ENCODE measurements at regions not wholly inside any gene's neighbourhood (a gene's known extent, or its start where the extent isn't known, plus 50 kb on each side); places are given as distances from the start of the nearest gene placed in this dataset.

GRCh38 chr18:22325396-22325795, 92.3 kb downstream of the CTAGE1 start:
- TF ChIP-seq, protein P1, sequence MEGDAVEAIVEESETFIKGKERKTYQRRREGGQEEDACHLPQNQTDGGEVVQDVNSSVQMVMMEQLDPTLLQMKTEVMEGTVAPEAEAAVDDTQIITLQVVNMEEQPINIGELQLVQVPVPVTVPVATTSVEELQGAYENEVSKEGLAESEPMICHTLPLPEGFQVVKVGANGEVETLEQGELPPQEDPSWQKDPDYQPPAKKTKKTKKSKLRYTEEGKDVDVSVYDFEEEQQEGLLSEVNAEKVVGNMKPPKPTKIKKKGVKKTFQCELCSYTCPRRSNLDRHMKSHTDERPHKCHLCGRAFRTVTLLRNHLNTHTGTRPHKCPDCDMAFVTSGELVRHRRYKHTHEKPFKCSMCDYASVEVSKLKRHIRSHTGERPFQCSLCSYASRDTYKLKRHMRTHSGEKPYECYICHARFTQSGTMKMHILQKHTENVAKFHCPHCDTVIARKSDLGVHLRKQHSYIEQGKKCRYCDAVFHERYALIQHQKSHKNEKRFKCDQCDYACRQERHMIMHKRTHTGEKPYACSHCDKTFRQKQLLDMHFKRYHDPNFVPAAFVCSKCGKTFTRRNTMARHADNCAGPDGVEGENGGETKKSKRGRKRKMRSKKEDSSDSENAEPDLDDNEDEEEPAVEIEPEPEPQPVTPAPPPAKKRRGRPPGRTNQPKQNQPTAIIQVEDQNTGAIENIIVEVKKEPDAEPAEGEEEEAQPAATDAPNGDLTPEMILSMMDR (IDR thresholded peaks at IDR 0.05; ENCODE audit: low read depth, low read length, missing control alignments): no peak
- Histone ChIP-seq H3K4me3 (ENCODE audit: low read depth, low read length) (no peak overlapping the region), H3K27ac (no peak overlapping the region), H3K27me3 (replicated peaks) (no peaks in the 10 kb centered on the region), H3K36me3 (replicated peaks) (no peaks in the 10 kb centered on the region)
- in situ Hi-C loops (cut with HindIII; ENCODE audit: low pct_ligation_motif_present, low sequenced_read_pairs): no loop called here
- no peak for DNase-seq

DNA sequence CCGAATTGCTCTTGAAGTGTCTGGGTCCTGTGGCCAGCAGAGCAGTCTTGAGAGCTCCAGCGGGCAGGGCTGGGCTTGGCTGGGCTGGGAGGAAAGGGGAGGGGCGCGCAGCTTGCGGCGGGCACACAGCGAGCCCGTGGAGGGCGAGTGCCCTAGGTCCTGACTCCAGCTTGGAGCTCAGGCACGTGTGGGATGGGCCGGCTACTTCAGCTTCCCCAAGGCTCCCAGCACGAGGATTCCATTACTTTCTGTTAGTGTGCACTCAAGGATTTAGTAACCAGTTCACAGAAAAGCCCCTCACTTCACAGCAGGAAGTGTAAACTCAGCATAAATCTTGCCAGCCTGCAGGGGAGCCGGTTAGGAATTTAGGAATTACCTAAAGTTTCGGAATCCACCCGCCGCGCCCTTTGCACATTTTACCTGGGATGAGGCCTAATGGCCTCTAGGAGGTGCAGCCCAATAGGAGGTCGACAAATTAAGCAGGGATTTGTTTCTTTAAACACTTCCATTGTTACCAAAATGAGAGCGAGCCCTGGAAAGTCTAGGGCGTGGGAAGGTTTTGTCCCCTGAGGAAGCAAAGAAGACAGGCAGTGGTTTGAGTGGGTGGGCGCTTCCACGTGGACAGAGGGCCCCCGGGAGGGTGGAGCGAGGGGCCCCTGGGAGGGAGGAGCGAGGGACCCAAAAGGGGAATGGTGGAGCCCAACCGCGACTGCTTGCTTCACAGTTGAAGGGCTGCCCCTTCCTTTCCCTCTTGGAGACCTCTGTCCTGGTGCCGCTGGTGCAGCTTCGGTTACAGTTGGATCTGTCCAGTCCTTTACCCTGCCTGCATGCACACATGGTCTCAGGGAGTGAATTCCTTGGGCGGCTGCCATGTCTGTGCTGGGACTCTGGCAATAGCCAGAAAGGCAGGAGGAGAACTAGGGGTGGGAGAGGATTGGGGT, 93.3 kb downstream of the CTAGE1 start:
- H3K36me3 ChIP-seq (replicated peaks): no peaks in the 10 kb centered on the region
- in situ Hi-C loops (cut with HindIII; ENCODE audit: low pct_ligation_motif_present, low sequenced_read_pairs): no loop called here
- H3K27me3 ChIP-seq (replicated peaks): no peaks in the 10 kb centered on the region
- DNase-seq: no peak
- H3K4me3 ChIP-seq (ENCODE audit: low read depth, low read length): peak overlapping the region; percentile 49
- TF ChIP-seq, protein P1 (IDR thresholded peaks at IDR 0.05; ENCODE audit: low read depth, low read length, missing control alignments): peak; percentile 53
- H3K27ac ChIP-seq: no peak overlapping the region

DNA sequence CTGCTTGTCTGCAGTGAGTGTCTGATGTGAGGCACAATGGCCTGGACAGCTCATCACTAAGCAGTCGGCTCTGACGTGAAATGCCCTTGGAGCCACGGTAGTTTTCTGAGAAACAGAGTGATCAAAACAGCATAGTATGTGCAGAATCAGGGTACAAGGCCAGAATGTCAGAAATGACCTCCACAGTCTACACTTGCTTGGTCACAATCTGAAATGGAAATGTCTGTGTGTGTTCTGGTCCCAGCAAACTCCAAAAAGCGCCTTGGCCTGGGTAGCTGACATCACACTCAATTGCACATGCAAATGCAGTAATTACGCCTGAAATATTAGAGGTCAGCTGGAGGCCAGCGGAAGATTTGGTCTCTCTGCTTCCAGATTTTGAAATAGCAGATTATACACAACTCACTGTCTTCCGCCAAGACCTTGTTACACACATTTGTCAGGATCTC, 95.4 kb downstream of the CTAGE1 start:
- Histone ChIP-seq H3K4me3 (ENCODE audit: low read depth, low read length) (no peak overlapping the region), H3K36me3 (replicated peaks) (no peaks in the 10 kb centered on the region), H3K27ac (no peak overlapping the region), H3K27me3 (replicated peaks) (no peaks in the 10 kb centered on the region)
- DNase-seq: no peak
- in situ Hi-C loops (cut with HindIII; ENCODE audit: low pct_ligation_motif_present, low sequenced_read_pairs): no loop called here
- TF ChIP-seq, protein P1 (IDR thresholded peaks at IDR 0.05; ENCODE audit: low read depth, low read length, missing control alignments): no peak

- no peaks in the 10 kb centered on the region for H3K36me3 ChIP-seq (replicated peaks)
- in situ Hi-C loops (cut with HindIII; ENCODE audit: low pct_ligation_motif_present, low sequenced_read_pairs): no loop called here
- no peak overlapping the region for H3K4me3 ChIP-seq (ENCODE audit: low read depth, low read length)
- TF ChIP-seq, protein P1 (IDR thresholded peaks at IDR 0.05; ENCODE audit: low read depth, low read length, missing control alignments): no peak
- H3K27ac ChIP-seq: no peak overlapping the region
- DNase-seq: no peak
- no peaks in the 10 kb centered on the region for H3K27me3 ChIP-seq (replicated peaks)
These were observed 96.9 kb downstream of the CTAGE1 start for GRCh38 chr18:22320771-22321170.

- no peak overlapping the region for H3K27ac ChIP-seq
- H3K36me3 ChIP-seq (replicated peaks): no peaks in the 10 kb centered on the region
- in situ Hi-C loops (cut with HindIII; ENCODE audit: low pct_ligation_motif_present, low sequenced_read_pairs): no loop called here
- DNase-seq: no peak
- no peaks in the 10 kb centered on the region for H3K27me3 ChIP-seq (replicated peaks)
- TF ChIP-seq, protein P1 (IDR thresholded peaks at IDR 0.05; ENCODE audit: low read depth, low read length, missing control alignments): no peak
- H3K4me3 ChIP-seq (ENCODE audit: low read depth, low read length): no peak overlapping the region
These were observed 97.6 kb downstream of the CTAGE1 start for GRCh38 chr18:22320155-22320554.

Data from brain microvascular endothelial cell (primary cell).